Left lung (tissue), 4 donors: ENCODE measurements at regions not wholly inside any gene's neighbourhood (a gene's known extent, or its start where the extent isn't known, plus 50 kb on each side); places are given as distances from the start of the nearest gene placed in this dataset.

Experiments
- ATAC-seq: fragments of 200-7000 bp; cut with Tn5 transposase; one replicate; pipeline ENCODE4 v1.9.1; 2020; ENCODE audit warnings: moderate library complexity
- DNase-seq, 4 donors: peaks; one replicate each; pipeline ENCODE4 v3.0.0-alpha.2; 2013 to 2020
- H3K27ac ChIP-seq, 2 donors: fragments of 200-600 bp; sonication (generic) in 1 of 2; one replicate each; pipeline versions ENCODE4 v1.5.0 to v1.8.0; 2020 to 2021
- H3K27me3 ChIP-seq, 2 donors: fragments of 200-600 bp; sonication (generic) in 1 of 2; one replicate each; pipeline versions ENCODE4 v1.5.0 to v1.8.0; 2020 to 2021
- H3K36me3 ChIP-seq, 2 donors: fragments of 200-600 bp; sonication (generic) in 1 of 2; one replicate each; pipeline versions ENCODE4 v1.5.0 to v1.8.0; 2020 to 2021
- H3K4me1 ChIP-seq, 2 donors: fragments of 200-600 bp; one replicate each; pipeline ENCODE4 v1.8.0; 2021
- H3K4me3 ChIP-seq, 2 donors: fragments of 200-600 bp; sonication (generic) in 1 of 2; one replicate each; pipeline versions ENCODE4 v1.5.0 to v1.8.0; 2020 to 2021; ENCODE audit warnings: mild to moderate bottlenecking in 1 of 2
- H3K9me3 ChIP-seq, 2 donors: fragments of 200-600 bp; sonication (generic) in 1 of 2; one replicate each; pipeline versions ENCODE4 v1.5.0 to v1.8.0; 2020 to 2021
- CTCF ChIP-seq, 2 donors: fragments of 200-600 bp; sonication (generic) in 1 of 2; IDR thresholded peaks; one replicate each; pipeline versions ENCODE4 v1.5.0 to v1.8.0; 2021; ENCODE audit warnings: antibody characterized with exemption in 2 of 2
- intact Hi-C, 2 donors: fragments of 100-400 bp; cut with DNase I; formaldehyde crosslinking; loops; one replicate each; pipeline versions ENCODE4 v1.11.2 to v1.14.2; 2022
- donor health status: DM: no; HTN: yes; CAD: no.
- donor health status: DM: no; HTN: no; CAD: no.

DNA sequence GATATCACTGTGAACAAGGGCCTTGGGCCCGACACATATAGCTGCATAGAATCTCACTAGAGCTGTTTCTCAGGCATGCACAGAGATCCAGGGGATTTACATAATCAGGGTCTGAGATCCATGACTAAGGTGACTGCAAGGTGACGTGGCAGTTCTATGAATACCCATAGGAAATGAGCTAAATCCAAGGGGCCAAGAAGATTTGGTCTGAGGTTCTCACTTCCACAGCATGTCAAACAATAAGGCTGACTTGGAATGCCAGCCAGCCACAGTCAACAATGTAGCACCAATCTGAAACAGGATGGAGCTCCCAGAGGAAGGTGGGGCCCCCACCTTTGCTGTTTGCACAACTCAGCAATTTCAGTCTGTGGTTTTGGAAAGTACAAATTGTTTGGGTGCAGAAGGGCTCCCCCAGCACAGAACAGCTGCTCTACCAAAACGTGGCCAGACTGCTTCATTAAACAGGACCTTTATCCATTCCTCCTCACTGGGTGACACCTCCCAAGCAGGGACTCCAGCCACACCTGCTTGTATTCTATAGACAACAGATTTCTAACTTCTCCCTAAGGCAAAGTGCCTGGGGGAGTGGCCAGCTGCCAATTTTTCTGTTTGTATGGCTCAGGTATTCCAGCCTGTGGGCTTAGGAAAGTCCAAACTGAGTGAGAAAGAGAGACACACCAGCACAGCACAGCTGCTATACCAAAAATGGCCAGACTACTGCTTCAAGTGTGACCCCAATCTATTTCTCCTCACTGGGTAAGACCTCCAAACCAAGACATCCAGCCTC is 333.4 kb downstream of the KDM5D start:
- TF ChIP-seq CTCF (IDR thresholded peaks at IDR 0.05), result no peak
- Histone ChIP-seq H3K4me3 (no peak overlapping the region), H3K27me3 (no peaks in the 10 kb centered on the region), H3K4me1 (no peaks in the 10 kb centered on the region), H3K27ac (no peak overlapping the region), H3K9me3 (no peaks in the 10 kb centered on the region), H3K36me3 (no peaks in the 10 kb centered on the region)
- peak in 1 of 4 donors; percentile 3 for DNase-seq
- ATAC-seq, result no peak
- intact Hi-C loops, result no loop called here

DNA sequence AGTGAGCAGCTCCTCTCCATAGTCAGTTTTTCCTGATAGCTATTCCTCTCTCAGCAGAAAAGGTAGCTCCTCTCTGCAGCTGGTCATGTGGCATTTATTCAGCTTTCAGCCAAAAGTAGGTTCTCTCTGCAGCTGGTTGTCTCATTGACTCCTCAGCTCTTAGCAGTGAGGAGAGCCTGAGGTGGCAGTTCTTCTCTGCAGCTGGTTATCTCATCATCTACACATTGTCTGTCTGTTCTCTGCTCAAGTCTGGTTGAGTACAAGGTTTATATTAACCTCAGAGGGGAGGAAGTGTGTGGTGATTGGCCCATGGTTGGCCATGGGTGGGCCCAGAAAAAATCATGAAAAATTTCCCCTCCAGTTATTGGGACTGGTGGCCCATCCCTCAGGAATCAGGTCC is 338.3 kb downstream of the KDM5D start:
- Histone ChIP-seq H3K27me3 (no peaks in the 10 kb centered on the region), H3K4me1 (no peaks in the 10 kb centered on the region), H3K27ac (no peak overlapping the region), H3K9me3 (no peaks in the 10 kb centered on the region), H3K4me3 (no peak overlapping the region), H3K36me3 (no peaks in the 10 kb centered on the region)
- ATAC-seq (no peak), DNase-seq (no peak)
- intact Hi-C loops, result no loop called here
- TF ChIP-seq CTCF (IDR thresholded peaks at IDR 0.05), result no peak

DNA sequence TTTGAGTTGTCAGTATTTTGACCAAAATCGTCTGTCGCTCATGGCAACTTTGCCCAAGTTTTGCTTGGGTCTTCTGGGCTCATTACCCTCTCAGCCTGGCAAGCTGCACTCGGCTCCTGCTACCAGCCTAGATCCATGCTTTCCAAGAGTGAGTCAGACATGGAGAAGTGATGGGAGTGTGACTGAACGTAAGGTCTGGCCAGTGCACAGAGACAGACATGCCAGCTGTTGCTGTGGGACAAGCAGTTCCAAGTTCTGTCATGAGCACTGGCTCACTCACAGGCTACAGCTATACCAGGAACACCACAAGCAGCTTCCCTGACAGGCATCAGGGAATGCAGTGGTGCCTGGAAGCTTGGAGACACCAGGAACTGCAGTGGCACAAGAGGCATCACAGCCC is 338.9 kb downstream of the KDM5D start:
- Histone ChIP-seq H3K27me3 (no peaks in the 10 kb centered on the region), H3K36me3 (no peaks in the 10 kb centered on the region), H3K4me3 (no peak overlapping the region), H3K27ac (no peak overlapping the region), H3K4me1 (no peaks in the 10 kb centered on the region), H3K9me3 (no peaks in the 10 kb centered on the region)
- no peak for DNase-seq
- ATAC-seq, result no peak
- no peak for TF ChIP-seq CTCF (IDR thresholded peaks at IDR 0.05)
- intact Hi-C loops, result no loop called here

GRCh38 chrY:19392876-19393275 is 351.6 kb downstream of the KDM5D start:
- ATAC-seq (no peak), DNase-seq (no peak)
- Histone ChIP-seq H3K27me3 (no peaks in the 10 kb centered on the region), H3K4me3 (no peak overlapping the region), H3K9me3 (no peaks in the 10 kb centered on the region), H3K27ac (no peak overlapping the region), H3K4me1 (no peaks in the 10 kb centered on the region), H3K36me3 (no peaks in the 10 kb centered on the region)
- intact Hi-C loops, result no loop called here
- no peak for TF ChIP-seq CTCF (IDR thresholded peaks at IDR 0.05)

DNA sequence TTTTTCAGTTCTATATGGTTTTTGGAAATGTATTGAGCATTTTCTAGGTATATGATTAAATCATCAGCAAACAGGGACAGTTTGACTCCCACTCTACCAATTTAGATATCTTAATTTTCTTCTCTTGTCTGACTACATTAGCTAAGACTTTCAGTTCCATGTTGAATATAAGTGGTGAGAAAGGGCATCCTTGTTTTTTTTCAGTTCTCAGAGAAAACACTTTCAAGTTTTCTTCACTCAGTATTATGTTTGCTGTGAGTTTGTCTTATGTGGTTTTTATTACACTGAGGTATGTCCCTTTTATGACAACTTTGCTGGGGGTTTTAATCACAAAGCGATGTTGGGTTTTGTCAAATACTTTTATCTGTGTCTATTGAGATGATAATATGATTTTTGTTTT is 352.6 kb downstream of the KDM5D start:
- no peak for TF ChIP-seq CTCF (IDR thresholded peaks at IDR 0.05)
- no peak for ATAC-seq
- intact Hi-C loops, result no loop called here

More for the DNA sequence above, 352.6 kb downstream of the KDM5D start:
- Histone ChIP-seq H3K36me3 (no peaks in the 10 kb centered on the region), H3K4me3 (no peak overlapping the region), H3K9me3 (no peaks in the 10 kb centered on the region), H3K27ac (no peak overlapping the region), H3K4me1 (no peaks in the 10 kb centered on the region), H3K27me3 (no peaks in the 10 kb centered on the region)
- no peak for DNase-seq
